NCI-H1436 (cell line): ENCODE measurements at regions not wholly inside any gene's neighbourhood (a gene's known extent, or its start where the extent isn't known, plus 50 kb on each side); places are given as distances from the start of the nearest gene placed in this dataset.
"Not testable (repeated sequence)": the region's sequence is repeated elsewhere in the genome, so short reads cannot be mapped to it uniquely, and the experiment has no call there.

ENCODE experiments used
- DNase-seq: peaks from one replicate; lab custom pipeline; 2025; lab: John Stamatoyannopoulos, UW

DNA sequence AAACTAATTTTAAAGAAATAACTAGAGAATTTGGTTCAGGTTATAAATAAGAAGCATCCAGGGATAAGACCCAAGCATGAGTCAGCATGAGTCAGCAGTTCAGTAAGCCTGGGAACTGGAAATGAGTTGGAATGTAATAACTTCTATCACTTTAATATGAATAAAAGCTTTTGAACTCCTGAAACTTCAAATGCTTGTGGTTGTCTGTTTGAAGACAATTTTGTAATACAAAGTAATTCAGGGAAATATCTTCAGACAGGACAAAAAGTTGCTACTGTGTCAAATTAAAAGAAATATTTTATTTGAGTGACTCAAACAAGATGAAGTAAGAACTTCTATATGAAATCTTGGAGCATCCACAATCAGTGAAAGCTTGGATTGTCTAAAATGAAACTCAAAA lies 331.2 kb upstream of the DAB2 start:
- DNase-seq: no peak

- DNase-seq: no peak
Observed at GRCh38 chr5:39755452-39755851, 330.7 kb upstream of the DAB2 start.

DNA sequence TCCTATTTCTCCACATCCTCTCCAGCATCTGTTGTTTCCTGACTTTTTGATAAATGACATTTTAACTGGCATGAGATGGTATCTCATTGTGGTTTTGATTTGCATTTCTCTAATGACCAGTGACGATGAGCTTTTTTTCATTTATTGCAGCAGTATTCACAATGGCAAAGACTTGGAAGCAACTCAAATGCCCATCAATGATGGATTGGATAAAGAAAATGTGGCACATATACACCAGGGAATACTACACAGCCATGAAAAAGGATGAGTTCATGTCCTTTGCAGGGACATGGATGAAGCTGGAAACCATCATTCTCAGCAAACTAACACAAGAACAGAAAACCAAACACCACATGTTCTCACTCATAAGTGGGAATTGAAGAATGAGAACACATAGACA lies 329.0 kb upstream of the DAB2 start:
- not testable (repeated sequence) for DNase-seq

DNA sequence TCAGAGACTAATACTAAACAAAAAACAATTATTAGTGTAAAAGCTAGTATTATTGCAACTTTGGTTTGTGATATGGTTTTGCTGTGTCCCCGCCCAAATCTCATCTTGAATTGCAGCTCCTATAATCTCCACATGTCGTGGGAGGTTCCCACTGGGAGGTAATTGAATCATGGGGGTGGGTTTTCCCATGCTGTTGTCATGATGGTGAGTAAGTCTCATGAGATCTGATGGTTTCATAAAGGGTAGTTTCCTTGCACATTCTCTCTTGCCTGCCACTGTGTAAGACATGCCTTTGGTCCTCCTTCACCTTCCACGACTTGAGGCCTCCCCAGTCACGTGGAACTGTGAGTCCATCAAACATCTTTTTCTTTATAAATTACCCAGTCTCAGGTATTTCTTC lies 325.9 kb upstream of the DAB2 start:
- DNase-seq: no peak

DNA sequence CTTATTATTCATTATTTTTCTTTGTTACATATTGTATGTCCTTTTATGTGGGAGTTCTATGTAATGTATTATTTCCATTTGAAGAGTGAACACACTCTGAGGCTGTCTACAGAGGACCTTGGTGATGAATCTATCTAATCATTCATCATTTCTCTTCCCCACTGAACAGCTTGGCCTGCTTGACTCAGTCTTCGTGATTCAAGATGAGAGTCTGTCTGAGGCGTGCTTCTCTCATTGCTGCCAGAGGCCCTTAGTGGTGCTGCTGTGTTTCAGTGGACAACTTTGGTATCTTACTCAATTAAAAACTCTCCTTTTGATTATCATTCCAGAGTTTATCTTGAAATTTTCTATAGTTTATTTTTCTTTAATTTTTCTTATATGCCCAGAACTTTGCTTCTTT lies 318.1 kb upstream of the DAB2 start:
- DNase-seq: no peak

- no peak for DNase-seq
Observed at GRCh38 chr5:39740404-39740803, 315.6 kb upstream of the DAB2 start.

DNA sequence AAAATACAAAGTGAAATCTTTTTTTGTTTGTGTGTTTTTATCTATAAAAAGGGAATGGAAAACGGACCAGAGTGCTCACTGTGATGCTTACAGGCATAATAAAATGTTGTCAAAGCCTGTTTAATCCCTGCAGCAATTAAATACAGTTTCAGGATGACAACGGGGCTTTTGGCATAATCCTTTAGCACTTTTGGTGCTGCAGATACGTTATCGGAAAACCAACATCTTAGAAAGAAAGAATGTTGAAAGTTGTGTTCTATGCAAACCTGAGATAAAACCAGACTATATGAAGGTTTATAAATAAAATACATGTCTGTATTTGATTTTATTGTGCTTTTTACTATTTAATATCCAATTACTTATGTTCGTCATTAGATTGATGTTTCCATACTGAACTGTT lies 307.4 kb upstream of the DAB2 start:
- DNase-seq: no peak

- DNase-seq: no peak
Observed at GRCh38 chr5:39730699-39731098, 305.9 kb upstream of the DAB2 start.

GRCh38 chr5:39730006-39730405 lies 305.2 kb upstream of the DAB2 start:
- DNase-seq: no peak

DNA sequence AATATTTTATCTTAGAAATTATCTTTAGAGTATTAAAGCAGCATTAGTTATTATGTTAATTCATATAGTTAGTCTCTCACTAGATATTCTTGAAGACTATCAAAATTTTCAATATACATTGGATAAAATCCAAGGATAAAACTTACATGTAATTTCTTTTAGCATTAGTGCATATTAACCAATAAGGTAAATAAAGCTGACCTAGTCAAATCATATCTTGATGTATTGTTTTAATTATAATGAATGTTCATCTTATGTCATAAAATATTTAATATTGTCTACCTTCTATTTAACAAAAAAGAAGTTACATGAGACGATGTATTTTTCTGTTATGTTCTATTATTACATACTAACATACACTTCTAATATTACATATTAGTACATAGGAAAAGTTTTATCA lies 301.7 kb upstream of the DAB2 start:
- DNase-seq: no peak

DNA sequence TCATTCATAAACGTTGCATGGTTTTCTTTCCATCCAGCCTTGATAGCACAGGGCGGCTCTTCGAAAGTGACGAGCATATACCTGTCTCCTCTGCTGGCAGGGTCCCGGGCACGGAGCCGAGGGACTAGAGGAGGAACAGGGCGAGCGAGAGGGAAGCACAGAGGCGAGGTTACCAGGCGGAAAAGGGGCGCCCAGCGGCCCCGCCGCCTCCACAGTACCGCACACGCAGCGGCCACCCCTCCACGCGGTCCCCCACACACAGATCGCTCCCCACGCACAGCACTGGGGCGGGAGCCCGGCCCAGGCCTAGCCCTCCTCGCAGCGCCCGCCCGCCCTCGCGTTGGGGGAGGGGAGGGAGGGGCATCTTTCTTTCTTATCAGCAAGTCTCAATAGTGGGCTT lies 296.6 kb upstream of the DAB2 start:
- no peak for DNase-seq

DNA sequence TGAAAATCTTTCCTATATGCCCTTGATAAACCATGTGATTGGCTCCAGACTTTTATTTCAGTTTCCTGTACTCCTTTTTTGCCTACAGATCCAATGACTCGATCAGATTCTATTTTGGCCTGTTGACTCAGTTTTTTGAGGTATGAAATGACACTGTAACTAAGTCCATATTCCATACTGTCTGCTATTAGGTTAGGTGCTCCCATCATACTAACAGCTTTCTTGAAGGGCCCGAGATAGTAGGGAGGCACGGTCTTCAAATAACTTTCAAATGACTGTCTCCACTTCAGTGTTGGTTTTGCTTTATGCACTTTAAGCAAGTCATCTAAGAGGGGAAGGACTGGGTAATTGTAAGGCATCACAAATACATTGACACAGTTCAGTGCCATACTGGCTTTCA lies 295.4 kb upstream of the DAB2 start:
- DNase-seq: no peak

GRCh38 chr5:39717176-39717897 lies 292.6 kb upstream of the DAB2 start:
- DNase-seq: no peak

DNA sequence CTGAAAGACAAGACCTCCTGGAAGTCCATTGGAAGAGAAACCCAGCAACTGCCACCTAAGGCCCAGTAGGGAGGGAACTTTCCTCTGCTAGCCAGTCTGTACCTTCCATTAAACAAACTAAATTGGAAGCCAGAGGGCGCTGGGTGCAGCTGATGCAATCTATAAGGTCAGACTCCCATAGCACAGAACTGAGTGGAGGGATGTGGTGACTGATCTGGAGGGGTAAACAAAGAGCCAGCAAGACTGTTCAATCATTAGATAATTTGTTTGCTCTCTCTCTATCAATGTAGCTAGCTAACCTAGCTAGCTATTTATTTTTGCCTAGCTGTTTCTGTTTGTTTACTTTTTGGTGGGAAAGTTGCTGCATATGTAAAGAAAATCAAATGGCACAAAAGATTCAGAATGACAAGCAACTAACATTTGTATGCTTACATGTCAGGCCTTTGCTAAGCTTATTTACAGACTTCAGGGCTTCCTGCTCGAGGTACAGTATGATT lies 291.8 kb upstream of the DAB2 start:
- no peak for DNase-seq

DNA sequence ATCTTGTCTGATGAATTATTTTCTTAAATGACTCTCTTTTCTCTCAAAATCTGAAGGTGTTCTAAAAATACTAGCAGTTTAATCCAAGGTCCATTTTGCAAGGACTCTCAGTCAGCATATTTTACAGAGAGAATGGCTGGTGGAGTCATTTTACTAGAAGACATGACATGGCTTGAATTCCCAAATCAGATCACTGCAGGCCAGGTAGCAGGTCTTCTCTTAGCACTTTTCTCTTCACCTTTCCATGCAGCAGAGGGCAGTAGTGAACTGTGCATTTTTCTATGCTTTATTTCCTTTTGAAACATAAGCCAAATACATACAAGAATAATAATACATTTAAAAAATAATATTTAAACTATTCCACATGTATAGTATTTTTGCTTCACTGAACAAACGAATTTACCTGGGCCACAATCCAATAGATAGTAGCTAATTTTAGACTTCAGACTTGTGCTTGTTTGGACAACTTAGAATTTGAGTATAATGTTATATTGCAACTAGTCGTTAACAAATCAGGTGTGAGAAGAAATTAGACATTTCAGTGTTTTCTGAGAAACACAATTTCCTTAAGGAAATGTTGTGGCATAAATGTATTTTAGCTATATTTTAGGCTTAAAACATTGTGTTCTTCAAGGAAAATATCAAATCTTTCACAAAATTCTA lies 289.4 kb upstream of the DAB2 start:
- DNase-seq: no peak

DNA sequence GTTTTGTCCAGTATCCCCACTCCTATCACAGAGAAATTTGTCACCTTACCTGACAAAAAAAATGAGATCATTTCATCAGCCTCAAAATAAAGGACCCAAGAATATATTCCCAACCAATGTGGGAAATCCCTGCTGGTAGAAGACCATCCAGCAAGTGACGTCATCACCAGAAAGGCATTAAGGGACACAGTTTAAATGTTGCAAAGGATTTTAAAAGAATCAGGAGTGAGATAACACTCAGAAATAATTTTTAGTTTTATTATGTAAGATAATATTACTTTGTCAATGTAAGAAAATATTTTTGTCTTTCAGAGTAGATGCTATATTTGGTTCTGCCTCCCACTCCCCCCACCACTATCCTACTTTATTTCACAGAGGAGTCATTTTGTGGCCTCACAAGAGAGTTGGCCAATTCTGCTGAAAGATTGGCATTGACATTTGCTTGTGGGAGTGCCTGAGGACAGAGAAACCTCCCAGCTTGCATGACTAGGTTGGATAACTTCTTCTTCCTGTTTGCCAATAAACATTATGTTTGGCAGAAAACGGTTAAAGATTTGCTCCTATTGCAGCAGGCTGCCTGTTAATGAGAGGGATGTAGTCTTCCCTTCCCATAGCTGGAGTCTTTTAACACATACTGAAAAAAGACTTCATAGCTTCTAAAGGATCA lies 288.6 kb upstream of the DAB2 start:
- no peak for DNase-seq

- no peak for DNase-seq
Observed at GRCh38 chr5:39712316-39713249, 287.8 kb upstream of the DAB2 start.

DNA sequence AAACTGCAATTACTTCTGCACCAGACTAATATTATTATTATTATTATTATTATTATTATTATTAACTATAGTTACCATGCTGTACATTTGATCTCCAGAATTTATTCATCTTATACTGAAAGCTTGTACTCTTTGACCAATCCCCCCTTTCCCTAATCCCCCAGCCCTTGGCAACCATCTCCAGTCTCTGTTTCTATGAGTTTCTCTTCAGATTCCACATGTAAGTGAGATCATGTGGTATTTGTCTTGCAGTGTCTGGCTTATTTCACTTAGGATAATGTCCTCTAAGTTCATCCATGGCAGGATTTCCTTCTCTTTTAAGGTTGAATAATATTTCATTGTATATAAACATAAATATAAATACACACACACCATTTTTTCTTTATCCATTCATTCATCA lies 287.0 kb upstream of the DAB2 start:
- no peak for DNase-seq

- DNase-seq: no peak
Observed at GRCh38 chr5:39709032-39709431, 284.3 kb upstream of the DAB2 start.

GRCh38 chr5:39702928-39703327 lies 278.1 kb upstream of the DAB2 start:
- DNase-seq: no peak

DNA sequence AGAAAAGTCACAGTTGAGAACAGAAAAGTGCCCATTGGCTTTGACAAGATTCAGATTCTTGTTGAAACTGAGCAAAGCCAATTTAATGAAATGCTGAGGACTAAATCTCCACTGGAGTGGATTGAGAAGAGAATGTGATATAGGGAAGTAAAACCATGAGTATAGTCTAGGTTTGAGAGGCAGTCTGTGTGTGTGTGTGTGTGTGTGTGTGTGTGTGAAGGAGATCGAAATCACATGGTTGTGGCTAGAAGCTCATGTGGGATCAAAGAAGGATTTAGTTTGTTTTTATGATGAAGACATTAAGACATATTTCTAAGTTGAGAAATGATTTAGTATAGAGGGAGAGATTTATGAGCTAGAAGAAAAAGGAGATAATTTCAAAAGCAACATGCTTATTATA lies 275.7 kb upstream of the DAB2 start:
- no peak for DNase-seq
